ENCODE measurements at regions not wholly inside any gene's neighbourhood (a gene's known extent, or its start where the extent isn't known, plus 50 kb on each side); places are given as distances from the start of the nearest gene placed in this dataset.

- ATAC-seq (no peak), DNase-seq (ENCODE audit: low read depth, low spot score) (no peak)
- Histone ChIP-seq H3K4me3 (ENCODE audit: low read depth in 2 of 2, low read length in 2 of 2) (no peak overlapping the region), H3K9me3 (ENCODE audit: control insufficient read depth, insufficient read depth, low read depth, low read length) (no peaks in the 10 kb centered on the region), H3K36me3 (ENCODE audit: control insufficient read depth, insufficient read depth, low read length) (no peaks in the 10 kb centered on the region), H3K27ac (ENCODE audit: low read length) (no peak overlapping the region), H3K4me1 (ENCODE audit: control insufficient read depth, insufficient read depth, low read length) (no peaks in the 10 kb centered on the region), H3K27me3 (ENCODE audit: control insufficient read depth, insufficient read depth, low read length) (no peaks in the 10 kb centered on the region)
- BruUV-seq (replicated peaks), result no TSS peak
- TF ChIP-seq REST (IDR thresholded peaks at IDR 0.05; ENCODE audit: insufficient read depth in 1 of 2, low read depth in 2 of 2, low read length in 1 of 2), result no peak
- TF ChIP-seq POLR2AphosphoS5 (IDR thresholded peaks at IDR 0.05; ENCODE audit: low read depth, low read length), result no peak
- no peak for TF ChIP-seq CTCF (IDR thresholded peaks at IDR 0.05)
- TF ChIP-seq SIN3A (IDR thresholded peaks at IDR 0.05; ENCODE audit: borderline replicate concordance, insufficient read depth, low read depth, low read length), result no peak
- TF ChIP-seq TCF7L2 (IDR thresholded peaks at IDR 0.05; ENCODE audit: low read depth, low read length), result no peak
- in situ Hi-C loops (cut with HindIII; ENCODE audit: low pct_unique_long_range_greater_than_20kb, low sequenced_read_pairs) (no loop called here), intact Hi-C loops (cut with micrococcal nuclease; ENCODE audit: unreplicated experiment) (no loop called here)
- ChIA-PET CTCF (no interaction called here), POLR2A (no interaction called here)
Observed at GRCh38 chr5:98698359-98698758, 75.1 kb upstream of the RGMB start.

GRCh38 chr5:98700730-98701129 is 72.7 kb upstream of the RGMB start:
- Histone ChIP-seq H3K27me3 (ENCODE audit: control insufficient read depth, insufficient read depth, low read length) (no peaks in the 10 kb centered on the region), H3K4me3 (ENCODE audit: low read depth in 2 of 2, low read length in 2 of 2) (no peak overlapping the region), H3K27ac (ENCODE audit: low read length) (no peak overlapping the region), H3K36me3 (ENCODE audit: control insufficient read depth, insufficient read depth, low read length) (no peaks in the 10 kb centered on the region), H3K9me3 (ENCODE audit: control insufficient read depth, insufficient read depth, low read depth, low read length) (no peaks in the 10 kb centered on the region), H3K4me1 (ENCODE audit: control insufficient read depth, insufficient read depth, low read length) (no peaks in the 10 kb centered on the region)
- no TSS peak for BruUV-seq (replicated peaks)
- POLR2A ChIA-PET, result no interaction called here
- in situ Hi-C loops (cut with HindIII; ENCODE audit: low pct_unique_long_range_greater_than_20kb, low sequenced_read_pairs) (no loop called here), intact Hi-C loops (cut with micrococcal nuclease; ENCODE audit: unreplicated experiment) (no loop called here)
- CTCF ChIA-PET, result no interaction called here
- TF ChIP-seq CTCF (IDR thresholded peaks at IDR 0.05), result no peak
- no peak for TF ChIP-seq SIN3A (IDR thresholded peaks at IDR 0.05; ENCODE audit: borderline replicate concordance, insufficient read depth, low read depth, low read length)
- TF ChIP-seq REST (IDR thresholded peaks at IDR 0.05; ENCODE audit: insufficient read depth in 1 of 2, low read depth in 2 of 2, low read length in 1 of 2), result no peak
- TF ChIP-seq POLR2AphosphoS5 (IDR thresholded peaks at IDR 0.05; ENCODE audit: low read depth, low read length), result no peak
- TF ChIP-seq TCF7L2 (IDR thresholded peaks at IDR 0.05; ENCODE audit: low read depth, low read length), result no peak
- DNase-seq (ENCODE audit: low read depth, low spot score) (no peak), ATAC-seq (no peak)
